ENCODE measurements at regions not wholly inside any gene's neighbourhood (a gene's known extent, or its start where the extent isn't known, plus 50 kb on each side); places are given as distances from the start of the nearest gene placed in this dataset.
"Not testable (repeated sequence)": the region's sequence is repeated elsewhere in the genome, so short reads cannot be mapped to it uniquely, and the experiment has no call there.

DNA sequence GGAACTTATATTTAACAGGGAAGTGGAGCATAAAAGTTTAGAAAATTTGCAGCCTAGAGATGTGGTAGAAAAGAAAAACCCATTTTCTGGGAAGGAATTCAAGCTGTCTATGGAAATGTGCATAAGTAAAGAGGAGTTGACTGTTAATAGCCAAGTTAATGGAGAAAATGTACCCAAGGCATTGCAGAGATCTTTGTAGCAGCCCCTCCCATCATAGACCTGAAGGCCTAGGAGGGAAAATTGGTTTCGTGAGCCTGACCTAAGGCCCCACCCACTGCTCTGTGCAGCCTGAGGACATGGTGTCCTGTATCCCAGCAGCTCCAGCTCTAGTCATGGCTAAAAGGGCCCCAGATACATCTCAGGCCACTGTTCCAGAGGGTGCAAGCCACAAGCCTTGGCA, 772.4 kb upstream of the RIOK2 start:
- Histone ChIP-seq H3K4me3 (ENCODE audit: insufficient read depth, low read depth, low read length) (no peak overlapping the region), H3K36me3 (replicated peaks; ENCODE audit: control insufficient read depth, insufficient read depth, low read length) (no peaks in the 10 kb centered on the region), H3K27me3 (ENCODE audit: control insufficient read depth, insufficient read depth, low read length) (no peaks in the 10 kb centered on the region)
- DNase-seq, result no peak

DNA sequence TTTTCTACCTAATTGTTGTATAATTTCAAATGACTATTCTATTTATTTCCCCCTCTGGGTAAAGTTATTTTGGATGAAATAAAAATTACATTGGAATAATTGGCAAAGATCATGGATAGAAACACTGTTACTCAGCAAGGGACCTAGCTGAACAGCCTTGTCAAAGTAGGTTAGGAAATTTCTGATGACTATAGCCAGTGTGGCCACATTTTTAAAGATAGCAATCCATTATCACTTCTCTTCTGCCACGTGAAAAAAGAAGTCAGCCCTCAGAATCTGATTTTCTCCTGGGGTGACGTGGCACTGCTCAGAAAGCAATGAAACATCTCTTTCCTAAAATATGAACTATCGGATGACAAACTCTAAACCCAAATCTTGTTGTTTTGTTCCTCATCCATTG, 784.2 kb upstream of the RIOK2 start:
- H3K27me3 ChIP-seq (ENCODE audit: control insufficient read depth, insufficient read depth, low read length), result no peaks in the 10 kb centered on the region
- DNase-seq, result no peak
- H3K36me3 ChIP-seq (replicated peaks; ENCODE audit: control insufficient read depth, insufficient read depth, low read length), result no peaks in the 10 kb centered on the region
- no peak overlapping the region for H3K4me3 ChIP-seq (ENCODE audit: insufficient read depth, low read depth, low read length)

DNA sequence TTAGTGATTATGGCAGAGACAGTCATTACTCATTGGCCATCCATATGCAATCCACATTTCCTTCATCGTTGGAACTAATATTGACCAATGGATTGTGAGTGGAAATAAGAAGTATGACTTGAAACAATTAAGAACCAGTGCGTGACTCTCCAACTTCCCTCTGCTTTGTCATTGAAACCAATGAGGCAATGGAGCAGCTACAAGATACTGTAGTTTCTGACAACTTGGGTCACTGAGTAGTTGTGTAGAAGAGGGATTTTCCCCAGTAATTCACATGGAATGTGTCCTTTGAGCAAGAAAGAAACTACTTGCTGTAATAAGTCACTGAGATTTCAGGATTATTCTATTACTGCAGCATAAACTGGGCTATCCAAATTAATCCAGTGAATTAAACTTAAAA, 785.3 kb upstream of the RIOK2 start:
- H3K4me3 ChIP-seq (ENCODE audit: insufficient read depth, low read depth, low read length), result no peak overlapping the region
- no peak for DNase-seq
- H3K27me3 ChIP-seq (ENCODE audit: control insufficient read depth, insufficient read depth, low read length), result no peaks in the 10 kb centered on the region
- no peaks in the 10 kb centered on the region for H3K36me3 ChIP-seq (replicated peaks; ENCODE audit: control insufficient read depth, insufficient read depth, low read length)

DNA sequence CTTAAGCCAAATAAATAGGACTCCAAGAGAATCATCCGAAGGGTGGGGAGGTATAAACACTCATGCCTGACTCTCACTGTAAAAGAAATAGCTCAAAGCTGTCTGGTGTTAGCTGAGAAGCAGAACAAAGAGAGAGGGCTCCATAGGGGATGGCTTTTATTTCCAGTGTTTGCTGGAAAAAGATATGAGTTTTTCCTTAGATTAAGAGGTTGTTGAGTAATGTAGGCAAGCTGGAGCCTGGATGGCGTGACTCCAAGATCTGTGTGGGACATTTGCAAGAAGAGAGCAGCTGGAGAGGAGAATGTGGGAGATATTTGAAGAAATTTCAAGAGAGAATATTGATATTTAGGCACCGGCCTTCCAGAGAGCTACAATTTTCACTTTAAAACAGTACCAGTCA, 793.7 kb upstream of the RGMB start:
- H3K27me3 ChIP-seq (ENCODE audit: control insufficient read depth, insufficient read depth, low read length), result no peaks in the 10 kb centered on the region
- H3K4me3 ChIP-seq (ENCODE audit: insufficient read depth, low read depth, low read length), result no peak overlapping the region
- no peak for DNase-seq
- H3K36me3 ChIP-seq (replicated peaks; ENCODE audit: control insufficient read depth, insufficient read depth, low read length), result no peaks in the 10 kb centered on the region

DNA sequence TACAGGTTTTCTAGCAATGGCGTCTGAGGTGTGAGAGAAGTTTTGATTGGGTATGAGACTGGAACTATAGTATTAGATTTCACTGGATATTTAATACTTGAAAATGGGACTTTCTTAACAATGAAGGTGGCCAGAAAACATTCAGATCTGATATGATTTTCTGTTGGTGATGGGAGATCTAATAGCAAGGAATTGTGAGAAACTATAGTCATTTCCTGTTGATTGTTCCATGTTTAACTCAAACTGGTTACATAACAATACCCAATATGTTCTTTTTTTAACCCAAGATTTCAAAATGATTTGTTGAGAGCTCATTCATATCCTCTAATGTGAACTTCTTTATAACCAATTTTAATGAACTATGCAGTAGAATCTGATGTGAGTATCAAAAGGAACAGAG, 793.2 kb upstream of the RGMB start:
- no peaks in the 10 kb centered on the region for H3K27me3 ChIP-seq (ENCODE audit: control insufficient read depth, insufficient read depth, low read length)
- H3K4me3 ChIP-seq (ENCODE audit: insufficient read depth, low read depth, low read length), result no peak overlapping the region
- no peaks in the 10 kb centered on the region for H3K36me3 ChIP-seq (replicated peaks; ENCODE audit: control insufficient read depth, insufficient read depth, low read length)
- no peak for DNase-seq

DNA sequence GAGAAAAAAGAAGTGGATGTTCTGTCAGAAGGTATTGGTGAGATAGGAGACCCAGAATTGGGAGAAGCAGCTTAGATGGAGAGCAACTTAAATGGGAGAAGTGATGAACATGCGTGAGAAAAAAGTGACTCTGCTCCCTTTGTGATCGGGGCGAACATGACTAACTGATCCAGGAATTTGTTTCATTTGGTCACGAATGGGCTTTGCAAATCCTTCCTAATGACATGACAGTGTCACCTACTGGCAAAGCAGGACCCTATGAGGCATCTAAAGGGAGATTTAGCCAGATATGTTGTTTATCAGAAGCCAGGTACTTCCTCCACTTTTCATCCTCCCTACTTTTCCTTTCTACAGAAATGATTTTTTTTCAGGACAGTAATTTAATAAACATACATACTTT, 787.4 kb upstream of the RGMB start:
- peak; percentile 13 for DNase-seq
- Histone ChIP-seq H3K36me3 (replicated peaks; ENCODE audit: control insufficient read depth, insufficient read depth, low read length) (no peaks in the 10 kb centered on the region), H3K27me3 (ENCODE audit: control insufficient read depth, insufficient read depth, low read length) (no peaks in the 10 kb centered on the region), H3K4me3 (ENCODE audit: insufficient read depth, low read depth, low read length) (no peak overlapping the region)

DNA sequence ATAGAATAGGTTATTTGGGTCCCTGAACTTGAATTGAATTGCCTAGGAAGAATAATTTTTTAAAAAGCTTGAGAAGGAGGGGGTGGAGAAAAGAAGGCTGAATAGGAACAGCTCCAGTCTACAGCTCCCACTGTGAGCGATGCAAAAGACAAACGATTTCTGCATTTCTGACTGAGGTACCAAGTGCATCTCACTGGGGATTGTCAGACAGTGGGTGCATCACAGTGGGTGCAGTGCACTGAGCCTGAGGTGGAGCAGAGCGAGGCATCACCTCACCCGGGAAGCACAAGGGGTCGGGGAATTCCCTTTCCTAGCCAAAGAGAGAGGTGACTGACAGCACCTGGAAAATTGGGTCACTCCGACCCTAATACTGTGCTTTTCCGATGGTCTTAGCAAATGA, 782.2 kb upstream of the RGMB start:
- Histone ChIP-seq H3K4me3 (ENCODE audit: insufficient read depth, low read depth, low read length) (no peak overlapping the region), H3K27me3 (ENCODE audit: control insufficient read depth, insufficient read depth, low read length) (no peaks in the 10 kb centered on the region), H3K36me3 (replicated peaks; ENCODE audit: control insufficient read depth, insufficient read depth, low read length) (no peaks in the 10 kb centered on the region)
- DNase-seq, result no peak

DNA sequence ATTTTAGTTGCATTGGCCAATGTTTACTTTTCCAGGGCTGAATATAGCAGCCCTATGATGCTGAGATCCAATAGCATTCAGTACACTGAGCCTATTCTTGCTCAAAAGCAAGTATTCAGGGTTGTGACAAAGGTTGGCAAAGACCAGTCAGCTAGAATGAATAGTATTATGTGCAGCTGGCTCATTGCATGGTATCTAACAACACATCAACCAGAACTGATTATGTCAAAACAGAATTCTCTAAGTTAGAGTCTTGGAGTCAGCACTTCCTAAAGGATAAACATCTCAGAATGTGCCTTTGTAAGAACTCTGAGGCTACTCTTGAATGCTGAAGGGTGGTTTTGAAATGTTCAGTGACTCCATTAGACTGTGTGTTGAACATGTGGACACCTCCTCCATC, 774.5 kb upstream of the RGMB start:
- Histone ChIP-seq H3K36me3 (replicated peaks; ENCODE audit: control insufficient read depth, insufficient read depth, low read length) (no peaks in the 10 kb centered on the region), H3K4me3 (ENCODE audit: insufficient read depth, low read depth, low read length) (no peak overlapping the region), H3K27me3 (ENCODE audit: control insufficient read depth, insufficient read depth, low read length) (no peaks in the 10 kb centered on the region)
- no peak for DNase-seq

DNA sequence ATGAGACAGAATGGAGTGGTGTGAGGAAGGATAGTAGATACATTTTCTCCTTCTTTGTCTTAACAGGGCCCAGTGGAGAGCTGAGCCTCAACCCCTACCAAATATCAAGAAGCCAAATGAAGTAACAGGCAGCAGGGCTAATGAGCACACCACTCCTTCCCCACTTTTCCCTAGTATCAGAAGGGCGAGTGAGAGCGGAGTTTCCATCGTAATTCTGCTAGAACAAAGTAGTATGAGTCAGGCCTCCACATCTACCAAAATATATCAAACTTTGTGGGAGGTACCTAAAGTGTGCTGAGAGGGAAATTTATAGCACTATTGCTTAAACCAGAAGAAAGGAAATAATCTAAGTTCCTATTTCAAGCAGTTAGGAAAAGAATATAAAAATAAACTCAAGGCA, 769.0 kb upstream of the RGMB start:
- Histone ChIP-seq H3K4me3 (ENCODE audit: insufficient read depth, low read depth, low read length) (no peak overlapping the region), H3K27me3 (ENCODE audit: control insufficient read depth, insufficient read depth, low read length) (no peaks in the 10 kb centered on the region), H3K36me3 (replicated peaks; ENCODE audit: control insufficient read depth, insufficient read depth, low read length) (no peaks in the 10 kb centered on the region)
- no peak for DNase-seq

DNA sequence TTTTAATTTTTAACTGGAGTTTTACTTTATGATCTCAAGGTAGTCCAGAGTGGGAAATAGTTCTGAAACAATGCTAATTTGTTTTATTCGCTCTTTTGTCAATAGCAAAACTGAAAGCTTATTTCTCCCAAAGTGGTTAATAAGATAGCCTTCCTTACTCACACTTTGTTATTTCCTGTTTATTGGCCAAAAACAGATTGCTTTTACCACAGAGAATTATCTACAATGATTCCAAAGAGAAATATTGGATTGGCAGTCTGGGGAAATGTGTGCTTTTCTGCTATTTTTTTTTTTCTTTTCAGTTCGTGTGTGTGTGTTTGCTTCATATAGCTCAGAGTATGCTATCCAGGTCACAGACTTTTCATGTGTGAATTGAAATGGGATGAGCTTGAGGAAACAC, 756.7 kb upstream of the RGMB start:
- DNase-seq, result no peak
- no peak overlapping the region for H3K4me3 ChIP-seq (ENCODE audit: insufficient read depth, low read depth, low read length)
- no peaks in the 10 kb centered on the region for H3K36me3 ChIP-seq (replicated peaks; ENCODE audit: control insufficient read depth, insufficient read depth, low read length)
- H3K27me3 ChIP-seq (ENCODE audit: control insufficient read depth, insufficient read depth, low read length), result no peaks in the 10 kb centered on the region

DNA sequence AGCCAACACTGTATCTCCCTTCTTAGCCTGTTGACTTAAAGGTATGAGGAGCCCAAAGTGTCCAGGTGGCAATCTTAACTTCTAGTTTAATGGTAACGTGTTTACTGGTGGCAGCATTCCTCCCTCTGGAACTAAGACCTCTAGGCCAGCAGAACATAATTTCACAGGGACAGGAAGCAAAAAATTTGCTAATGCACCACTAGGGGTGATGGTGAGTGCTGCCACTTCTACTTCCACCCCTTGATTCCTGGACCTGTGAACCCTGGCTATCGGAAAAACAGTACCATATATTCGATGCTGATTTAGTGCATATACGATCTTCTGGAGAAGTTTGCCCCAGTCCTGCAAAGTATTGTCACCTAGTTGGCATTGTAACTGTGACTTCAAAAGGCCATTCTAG, 743.2 kb upstream of the RGMB start:
- DNase-seq; H3K27me3 ChIP-seq (ENCODE audit: control insufficient read depth, insufficient read depth, low read length); H3K4me3 ChIP-seq (ENCODE audit: insufficient read depth, low read depth, low read length); H3K36me3 ChIP-seq (replicated peaks; ENCODE audit: control insufficient read depth, insufficient read depth, low read length): not testable (repeated sequence)

DNA sequence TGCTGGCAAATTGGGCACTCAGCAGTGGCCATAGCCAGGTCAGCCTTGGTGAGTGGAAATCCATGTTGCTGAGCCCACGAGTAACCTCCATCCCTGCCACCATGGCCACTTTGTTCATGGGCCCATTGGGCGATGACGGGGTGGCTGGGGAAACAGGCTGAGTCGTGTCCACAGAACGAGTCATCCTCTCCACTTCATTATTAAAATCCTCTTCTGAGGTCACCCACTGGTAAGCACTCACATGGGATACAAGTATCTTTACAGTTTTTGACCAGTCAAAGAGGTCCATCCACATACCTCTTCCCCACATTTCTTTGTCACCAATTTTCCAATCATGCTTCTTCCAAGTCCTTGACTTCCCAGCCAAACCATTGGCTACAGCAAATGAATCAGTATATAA, 742.4 kb upstream of the RGMB start:
- H3K4me3 ChIP-seq (ENCODE audit: insufficient read depth, low read depth, low read length); DNase-seq; H3K27me3 ChIP-seq (ENCODE audit: control insufficient read depth, insufficient read depth, low read length); H3K36me3 ChIP-seq (replicated peaks; ENCODE audit: control insufficient read depth, insufficient read depth, low read length): not testable (repeated sequence)

DNA sequence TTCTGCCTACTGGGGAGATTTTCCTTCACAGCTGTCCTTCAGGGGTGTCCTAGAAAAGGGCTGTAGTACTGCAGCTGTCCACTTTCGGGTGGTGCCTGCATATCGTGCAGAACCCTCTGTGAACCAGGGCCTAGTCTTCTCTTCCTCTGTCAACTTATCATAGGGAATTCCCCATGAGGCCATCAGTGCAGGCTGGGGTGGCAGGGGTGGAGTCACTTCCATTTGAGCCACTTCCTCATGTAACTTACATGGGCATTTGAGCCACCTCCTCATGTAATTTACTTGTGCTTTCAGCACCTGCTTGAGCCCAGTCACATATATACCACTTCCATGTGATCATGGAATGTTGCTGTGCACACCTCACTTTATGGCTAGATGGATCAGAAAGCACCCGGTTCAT, 742.0 kb upstream of the RGMB start:
- Histone ChIP-seq H3K27me3 (ENCODE audit: control insufficient read depth, insufficient read depth, low read length) (no peaks in the 10 kb centered on the region), H3K36me3 (replicated peaks; ENCODE audit: control insufficient read depth, insufficient read depth, low read length) (no peaks in the 10 kb centered on the region), H3K4me3 (ENCODE audit: insufficient read depth, low read depth, low read length) (no peak overlapping the region)
- DNase-seq, result no peak

DNA sequence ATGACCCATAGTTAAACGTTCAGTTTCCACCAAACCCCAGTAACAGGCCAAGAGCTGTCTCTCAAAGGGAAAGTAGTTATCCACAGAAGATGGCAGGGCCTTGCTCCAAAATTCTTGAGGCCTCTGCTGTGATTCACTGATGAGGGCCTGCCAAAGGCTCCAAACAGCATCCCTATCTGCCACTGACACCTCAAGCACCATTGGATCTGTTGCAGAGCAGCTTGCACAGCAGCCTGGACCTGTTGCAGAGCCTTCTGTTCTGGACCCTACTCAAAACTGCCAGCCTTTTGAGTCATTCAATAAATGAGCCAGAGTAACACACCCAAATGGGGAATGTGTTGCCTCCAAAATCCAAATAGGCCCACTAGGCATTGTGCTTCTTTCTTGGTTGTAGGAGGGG, 741.5 kb upstream of the RGMB start:
- no peaks in the 10 kb centered on the region for H3K36me3 ChIP-seq (replicated peaks; ENCODE audit: control insufficient read depth, insufficient read depth, low read length)
- no peak overlapping the region for H3K4me3 ChIP-seq (ENCODE audit: insufficient read depth, low read depth, low read length)
- H3K27me3 ChIP-seq (ENCODE audit: control insufficient read depth, insufficient read depth, low read length), result no peaks in the 10 kb centered on the region
- DNase-seq, result no peak

DNA sequence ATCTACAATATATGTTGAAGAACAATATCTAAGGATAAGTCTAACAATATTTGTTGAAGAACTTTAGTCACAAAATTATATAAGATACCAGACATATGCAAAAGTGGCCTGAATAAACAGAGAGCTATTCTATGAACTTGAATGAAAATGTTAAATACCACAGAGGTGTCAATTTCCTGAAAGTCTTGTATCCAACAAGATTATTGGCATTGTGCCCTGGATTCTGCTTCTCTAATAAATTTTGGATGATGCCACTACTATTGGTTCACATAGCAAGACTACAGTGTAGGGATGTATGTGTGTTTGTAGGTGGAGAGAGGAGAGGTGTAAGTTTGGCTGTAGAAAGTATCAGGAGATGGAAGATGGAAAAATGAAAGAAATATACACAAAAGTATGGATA, 731.8 kb upstream of the RGMB start:
- Histone ChIP-seq H3K36me3 (replicated peaks; ENCODE audit: control insufficient read depth, insufficient read depth, low read length) (no peaks in the 10 kb centered on the region), H3K4me3 (ENCODE audit: insufficient read depth, low read depth, low read length) (no peak overlapping the region), H3K27me3 (ENCODE audit: control insufficient read depth, insufficient read depth, low read length) (no peaks in the 10 kb centered on the region; the same call in 1 of the 2 replicates)
- DNase-seq, result no peak

DNA sequence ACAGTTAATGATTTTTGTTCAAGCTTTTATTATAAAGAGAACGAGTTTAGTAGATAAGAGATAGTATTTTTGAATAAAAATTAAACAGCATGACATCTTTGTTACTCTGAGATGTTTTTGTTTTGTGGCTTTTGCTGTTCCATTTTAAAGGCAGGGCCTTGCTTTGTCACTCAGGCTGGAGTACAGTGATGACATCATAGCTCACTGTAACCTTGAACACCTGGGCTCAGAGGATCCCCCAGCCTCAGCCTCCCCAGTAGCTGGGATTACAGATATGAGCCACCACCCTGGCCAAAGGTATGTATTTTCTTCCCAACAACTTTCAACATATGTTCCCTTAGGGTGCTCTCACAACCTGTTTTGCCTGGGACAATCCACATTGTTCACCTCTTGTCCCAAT, 730.9 kb upstream of the RGMB start:
- H3K36me3 ChIP-seq (replicated peaks; ENCODE audit: control insufficient read depth, insufficient read depth, low read length), result no peaks in the 10 kb centered on the region
- no peak overlapping the region for H3K4me3 ChIP-seq (ENCODE audit: insufficient read depth, low read depth, low read length)
- H3K27me3 ChIP-seq (ENCODE audit: control insufficient read depth, insufficient read depth, low read length), result no peaks in the 10 kb centered on the region; the same call in 1 of the 2 replicates
- DNase-seq, result no peak

All from H7 (cell line).